Stimulated activated CD8-positive, alpha-beta memory T cell treated with anti-CD3 and anti-CD28 coated beads, Interleukin-15, amount 100 ng/mL, for 24 hours (primary cell): ENCODE measurements at regions not wholly inside any gene's neighbourhood (a gene's known extent, or its start where the extent isn't known, plus 50 kb on each side); places are given as distances from the start of the nearest gene placed in this dataset.

ENCODE experiments used
- DNase-seq: peaks from one replicate; pipeline ENCODE4 v3.0.0-alpha.2; 2020; ENCODE audit warnings: low read depth

DNA sequence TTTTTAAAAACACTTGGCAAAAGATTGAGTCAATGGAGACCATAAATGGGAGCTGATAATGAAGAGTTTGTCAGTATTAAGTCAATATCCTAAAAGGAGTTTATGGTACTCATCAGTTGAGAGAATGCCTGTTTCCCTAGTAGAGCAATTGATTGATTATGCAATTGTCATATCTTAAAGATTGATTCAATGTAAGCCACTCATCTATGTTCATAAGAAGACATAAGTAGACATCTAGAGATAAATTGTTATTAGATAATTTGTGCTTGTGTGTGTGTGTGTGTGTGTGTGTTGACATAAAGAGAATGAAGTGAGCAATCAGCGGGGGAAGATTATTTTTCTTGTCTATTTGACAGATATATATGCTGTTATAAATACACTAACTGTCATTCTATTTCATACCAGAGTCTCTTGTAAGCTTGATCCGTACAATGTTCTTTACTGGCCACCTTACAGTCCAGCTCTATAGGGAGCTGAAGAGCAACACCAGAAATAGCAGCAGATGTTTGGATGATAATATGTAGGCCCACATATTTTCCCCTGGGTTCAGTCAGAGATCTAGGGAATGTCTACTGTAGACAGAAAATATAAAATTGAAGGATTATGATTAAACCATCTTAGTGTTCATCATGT is 848.6 kb upstream of the EPHA6 start:
- no peak for DNase-seq

GRCh38 chr3:95971573-95971972 is 842.8 kb upstream of the EPHA6 start:
- no peak for DNase-seq

- DNase-seq, result no peak
These were observed 820.1 kb upstream of the EPHA6 start for GRCh38 chr3:95994338-95994737.

DNA sequence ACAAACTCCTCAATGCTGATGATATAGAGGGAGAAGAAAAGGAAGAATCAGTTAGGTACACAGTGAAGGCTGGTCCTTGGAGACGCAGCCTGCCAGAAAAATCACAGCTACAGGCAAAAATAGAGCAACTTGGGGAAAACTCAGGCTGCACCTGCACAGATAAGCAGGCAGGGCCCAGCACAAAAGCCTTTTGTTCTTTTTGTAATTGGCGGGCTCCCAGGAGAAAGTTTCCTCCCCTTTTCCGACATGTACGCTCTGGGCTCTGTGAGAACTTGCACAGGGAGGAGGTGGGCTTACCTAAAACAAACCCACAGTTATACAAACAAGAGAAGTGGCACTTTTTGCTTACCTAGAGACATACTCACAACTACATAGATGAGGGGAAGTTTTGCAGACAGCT is 813.4 kb upstream of the EPHA6 start:
- no peak for DNase-seq

DNA sequence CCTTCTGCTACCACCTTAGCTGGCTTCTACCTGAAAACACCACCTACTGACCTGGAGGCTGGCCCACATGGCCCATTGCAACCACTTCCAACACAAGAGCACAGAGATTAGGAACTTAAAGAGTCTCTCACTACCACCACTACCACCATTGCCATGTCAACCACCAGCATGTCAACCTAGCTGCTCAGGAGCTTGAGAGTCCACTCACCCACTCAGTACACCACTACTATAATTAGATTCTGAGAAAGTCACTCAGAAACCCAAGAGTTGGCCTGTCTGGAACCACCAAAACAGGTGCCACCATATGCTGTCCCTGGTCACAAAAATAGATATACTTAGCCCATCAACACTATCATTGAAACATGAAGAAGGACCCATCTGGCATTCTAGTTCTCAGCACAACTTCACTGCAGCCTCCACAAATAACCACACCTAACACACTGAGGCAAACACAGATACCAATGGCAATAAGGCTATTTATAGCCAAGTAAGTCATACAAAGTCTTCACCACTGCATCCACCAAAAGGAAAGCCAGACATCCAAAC is 806.7 kb upstream of the EPHA6 start:
- DNase-seq, result no peak

- no peak for DNase-seq
These were observed 801.5 kb upstream of the EPHA6 start for GRCh38 chr3:96012939-96013338.

GRCh38 chr3:96017556-96017955 is 796.8 kb upstream of the EPHA6 start:
- DNase-seq, result no peak

DNA sequence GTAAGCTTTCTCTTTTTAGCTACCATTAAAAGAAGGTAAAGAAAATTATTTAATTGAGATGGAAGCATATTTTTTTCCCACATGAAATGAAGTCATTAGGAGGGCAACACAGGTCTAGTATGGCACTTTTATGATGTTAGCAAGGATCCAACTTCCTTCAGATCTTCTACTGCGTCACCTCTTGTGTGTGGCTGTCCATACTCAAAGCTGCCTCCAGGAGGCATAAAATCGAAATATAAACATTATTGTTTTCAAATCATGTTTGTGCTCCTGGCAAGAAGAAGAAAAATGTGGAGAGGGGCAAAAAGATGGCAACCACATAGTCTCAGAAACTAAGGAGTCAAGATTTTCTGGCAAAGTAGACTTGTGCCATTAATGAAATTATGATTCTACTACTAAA is 791.7 kb upstream of the EPHA6 start:
- no peak for DNase-seq

DNA sequence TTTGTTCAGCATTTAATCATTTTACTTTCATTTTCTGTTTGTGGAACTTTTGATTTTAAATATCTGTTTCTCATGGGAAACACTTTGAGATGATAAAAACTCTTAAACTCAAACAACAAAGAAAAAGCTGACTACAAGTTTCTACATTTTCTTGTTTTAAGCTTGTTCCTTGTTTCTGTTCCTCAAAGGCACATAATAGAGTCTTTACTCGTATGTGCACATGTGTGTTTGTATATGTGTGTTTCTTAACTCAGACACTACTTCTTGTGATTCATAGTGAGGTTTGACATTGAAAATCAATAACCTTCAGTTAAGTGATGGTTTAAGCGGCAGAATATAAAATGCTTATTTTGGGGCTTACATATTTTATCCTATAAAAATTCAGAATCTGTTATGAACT is 786.7 kb upstream of the EPHA6 start:
- DNase-seq, result no peak

GRCh38 chr3:96039632-96040031 is 774.8 kb upstream of the EPHA6 start:
- no peak for DNase-seq

DNA sequence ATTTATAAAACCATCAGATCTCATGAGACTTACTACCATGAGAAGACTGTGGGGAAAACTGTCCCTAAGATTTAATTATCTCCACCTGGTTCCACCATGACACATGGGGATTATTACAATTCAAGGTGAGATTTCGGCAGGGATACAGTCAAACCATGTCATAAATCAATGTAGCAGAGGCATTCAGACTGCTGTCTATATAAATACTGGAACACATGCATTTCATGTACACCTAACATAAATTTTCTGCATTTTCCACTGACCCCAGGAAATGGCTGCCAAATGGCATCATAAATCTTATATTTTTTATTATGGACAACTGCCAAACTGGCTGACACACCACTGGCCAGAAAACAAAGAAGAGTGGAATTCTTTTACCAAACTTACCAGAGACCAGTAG is 755.1 kb upstream of the EPHA6 start:
- DNase-seq, result no peak

DNA sequence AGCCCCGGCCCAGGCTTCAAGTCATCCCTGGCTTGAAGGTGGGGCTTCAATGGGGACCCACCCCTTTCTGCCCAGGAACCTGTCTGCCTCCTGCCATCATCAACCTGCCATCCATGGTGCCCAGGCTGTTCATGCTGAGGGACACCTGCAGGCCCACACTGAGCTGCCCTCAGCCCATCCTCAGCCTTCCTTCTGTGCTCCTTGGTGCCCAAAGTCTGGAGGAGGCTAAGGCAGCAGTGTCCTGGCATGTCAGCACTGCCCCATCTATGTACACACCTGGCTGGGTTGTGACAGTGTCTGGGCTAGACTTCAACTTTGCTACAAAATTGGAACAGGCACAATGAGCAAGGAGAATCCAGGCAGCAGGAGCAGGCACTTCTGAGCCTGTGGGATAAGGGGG is 745.3 kb upstream of the EPHA6 start:
- no peak for DNase-seq

GRCh38 chr3:96070678-96071077 is 743.7 kb upstream of the EPHA6 start:
- DNase-seq, result no peak

- no peak for DNase-seq
These were observed 743.3 kb upstream of the EPHA6 start for GRCh38 chr3:96071097-96071496.

DNA sequence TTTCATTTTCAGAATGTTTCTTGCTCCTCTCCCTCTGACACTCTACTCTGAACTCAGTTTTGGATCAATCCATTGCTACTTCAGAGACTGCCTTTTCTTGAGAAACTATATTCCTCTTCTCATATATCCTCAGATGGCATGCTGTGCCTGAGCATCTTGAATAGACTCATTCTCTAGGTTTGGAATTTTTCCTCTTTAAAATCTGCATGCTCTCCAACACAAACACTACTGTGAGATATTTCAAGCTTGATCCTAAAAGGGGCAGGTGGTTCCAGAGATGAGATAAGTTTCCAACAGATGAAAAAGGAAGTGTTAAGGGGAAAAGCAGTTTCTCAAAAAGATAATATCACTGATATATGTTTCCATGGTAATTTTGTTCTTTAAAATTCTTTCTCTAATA is 742.2 kb upstream of the EPHA6 start:
- no peak for DNase-seq

GRCh38 chr3:96083610-96084009 is 730.8 kb upstream of the EPHA6 start:
- DNase-seq, result no peak

DNA sequence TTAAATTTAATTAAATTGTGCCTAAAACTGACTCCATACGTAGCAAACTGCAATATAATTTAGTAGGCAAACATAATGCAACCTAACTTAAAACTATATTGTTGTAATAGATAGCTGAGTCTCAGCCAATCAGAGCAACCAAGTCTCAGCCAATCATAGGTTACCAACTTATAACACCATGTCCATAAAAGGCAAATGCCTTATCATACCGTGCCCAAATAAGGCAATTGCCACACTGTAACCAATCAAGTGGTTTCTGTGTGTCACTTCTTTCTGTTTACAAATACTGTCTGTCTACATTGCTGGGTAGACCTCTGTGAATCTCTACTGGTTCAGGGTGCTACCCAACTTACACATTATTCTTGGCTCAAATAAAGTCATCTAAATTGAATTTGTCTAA is 728.4 kb upstream of the EPHA6 start:
- DNase-seq, result no peak

DNA sequence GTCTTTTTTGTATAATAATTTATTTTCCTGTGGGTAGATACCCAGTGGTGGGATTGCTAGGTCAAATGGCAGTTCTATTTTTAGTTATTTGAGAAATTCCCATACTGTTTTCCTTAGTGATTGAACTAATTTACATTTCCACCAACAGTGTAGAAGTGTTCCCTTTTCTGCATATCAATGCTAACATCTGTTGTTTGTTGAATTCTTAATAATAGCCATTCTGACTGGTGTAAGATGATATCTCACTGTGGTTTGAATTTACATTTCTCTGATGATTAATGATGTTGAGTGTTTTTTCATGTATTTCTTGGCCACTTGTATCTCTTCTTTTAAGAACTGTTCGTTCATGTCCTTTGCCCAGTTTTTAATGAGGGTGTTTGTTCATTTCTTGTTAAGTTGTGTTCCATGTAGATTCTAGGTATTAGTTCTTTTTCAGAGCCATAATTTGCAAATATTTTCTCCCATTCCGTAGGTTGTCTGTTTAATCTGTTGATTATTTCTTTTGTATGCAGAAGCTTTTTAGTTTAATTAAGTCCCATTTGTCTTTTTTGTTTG is 713.3 kb upstream of the EPHA6 start:
- no peak for DNase-seq

- DNase-seq, result no peak
These were observed 707.7 kb upstream of the EPHA6 start for GRCh38 chr3:96106701-96107100.
